H9 (cell line): ENCODE measurements at regions not wholly inside any gene's neighbourhood (a gene's known extent, or its start where the extent isn't known, plus 50 kb on each side); places are given as distances from the start of the nearest gene placed in this dataset.
A peak's percentile ranks its signal among the peaks of the same experiment; 100 is the strongest.

Source experiments
- DNase-seq: peaks from one replicate; pipeline ENCODE4 v3.0.0-alpha.2; 2017
- H2AFZ ChIP-seq: one replicate; pipeline ENCODE4 v1.6.1; 2013; ENCODE audit warnings: mild to moderate bottlenecking, low read length, control low read depth, moderate library complexity
- H2AK5ac ChIP-seq: 2 replicates; pipeline ENCODE4 v1.6.1; 2013; ENCODE audit warnings: low read length, control low read depth, mixed read lengths; ENCODE audit not compliant: insufficient read length
- H2BK120ac ChIP-seq: one replicate; pipeline ENCODE4 v1.6.1; 2013; ENCODE audit warnings: low read depth, mild to moderate bottlenecking, low read length, control low read depth, inconsistent platforms; ENCODE audit not compliant: poor library complexity, severe bottlenecking
- H2BK12ac ChIP-seq: 2 replicates; pipeline ENCODE4 v1.6.1; 2013; ENCODE audit warnings: low read length, control low read depth, mixed read lengths, low read depth; ENCODE audit not compliant: insufficient read length
- H2BK15ac ChIP-seq: 2 replicates; pipeline ENCODE4 v1.6.1; 2013; ENCODE audit warnings: low read depth, low read length, control low read depth
- H2BK20ac ChIP-seq: one replicate; pipeline ENCODE4 v1.6.1; 2013; ENCODE audit warnings: low read depth, mild to moderate bottlenecking, low read length, control low read depth, inconsistent platforms; ENCODE audit not compliant: poor library complexity, severe bottlenecking
- H2BK5ac ChIP-seq: 2 replicates; pipeline ENCODE4 v1.6.1; 2013; ENCODE audit warnings: low read length, control low read depth, mixed read lengths; ENCODE audit not compliant: insufficient read length
- H3K14ac ChIP-seq: 2 replicates; pipeline ENCODE4 v1.6.1; 2013; ENCODE audit warnings: low read length, control low read depth; ENCODE audit not compliant: insufficient read depth
- H3K18ac ChIP-seq: 2 replicates; pipeline ENCODE4 v1.6.1; 2013; ENCODE audit warnings: low read depth, mild to moderate bottlenecking, mixed read lengths, low read length, control low read depth; ENCODE audit not compliant: insufficient read length
- H3K23ac ChIP-seq: 2 replicates; pipeline ENCODE4 v1.6.1; 2013; ENCODE audit warnings: low read length, control low read depth, mixed read lengths, low read depth; ENCODE audit not compliant: insufficient read length
- H3K23me2 ChIP-seq: 2 replicates; pipeline ENCODE4 v1.6.1; 2013; ENCODE audit warnings: low read depth, mild to moderate bottlenecking, mixed read lengths, low read length, control low read depth; ENCODE audit not compliant: insufficient read length, poor library complexity, severe bottlenecking
- H3K27ac ChIP-seq: 2 replicates; pipeline ENCODE4 v1.5.1; 2013; ENCODE audit warnings: low read length, control low read depth, mixed read lengths, low read depth; ENCODE audit not compliant: insufficient read length
- H3K27me3 ChIP-seq: 2 replicates; pipeline ENCODE4 v1.6.1; 2013; ENCODE audit warnings: low read length, control low read depth, inconsistent platforms; ENCODE audit not compliant: insufficient read depth
- H3K4ac ChIP-seq: 2 replicates; pipeline ENCODE4 v1.6.1; 2013; ENCODE audit warnings: low read depth, mild to moderate bottlenecking, control low read depth, inconsistent platforms, low read length, moderate library complexity
- H3K4me1 ChIP-seq: 2 replicates; pipeline ENCODE4 v1.6.1; 2013; ENCODE audit warnings: low read length, control low read depth, inconsistent platforms; ENCODE audit not compliant: insufficient read depth
- H3K4me2 ChIP-seq: 2 replicates; pipeline ENCODE4 v1.6.1; 2013; ENCODE audit warnings: low read length, control low read depth, mixed read lengths; ENCODE audit not compliant: insufficient read length, insufficient read depth
- H3K56ac ChIP-seq: 2 replicates; pipeline ENCODE4 v1.6.1; 2013; ENCODE audit warnings: low read depth, mild to moderate bottlenecking, mixed read lengths, low read length, control low read depth; ENCODE audit not compliant: insufficient read length
- H3K79me1 ChIP-seq: 2 replicates; pipeline ENCODE4 v1.6.1; 2013; ENCODE audit warnings: low read depth, mild to moderate bottlenecking, moderate library complexity, low read length, control low read depth, inconsistent platforms; ENCODE audit not compliant: insufficient read depth, poor library complexity, severe bottlenecking
- H3K79me2 ChIP-seq: 2 replicates; pipeline ENCODE4 v1.6.1; 2013; ENCODE audit warnings: low read length, control low read depth, inconsistent platforms; ENCODE audit not compliant: insufficient read depth
- H3K9ac ChIP-seq: 2 replicates; pipeline ENCODE4 v1.6.1; 2013; ENCODE audit warnings: low read length, control low read depth, mixed read lengths; ENCODE audit not compliant: insufficient read length; ENCODE audit errors: extremely low read depth
- H3K9me3 ChIP-seq: one replicate; pipeline ENCODE4 v1.6.1; 2013; ENCODE audit warnings: low read depth, low read length, inconsistent platforms; ENCODE audit not compliant: control insufficient read depth
- H3T11ph ChIP-seq: one replicate; pipeline ENCODE4 v1.6.1; 2013; ENCODE audit warnings: mild to moderate bottlenecking, low read length, control low read depth, inconsistent platforms
- H4K20me1 ChIP-seq: one replicate; pipeline ENCODE4 v1.6.1; 2013; ENCODE audit not compliant: control insufficient read depth, insufficient read length, insufficient read depth
- H4K5ac ChIP-seq: 2 replicates; pipeline ENCODE4 v1.6.1; 2013; ENCODE audit warnings: low read depth, mild to moderate bottlenecking, mixed read lengths, low read length, control low read depth; ENCODE audit not compliant: insufficient read length
- H4K8ac ChIP-seq: replicated peaks from 2 replicates; pipeline ENCODE4 v1.6.1; 2013; ENCODE audit warnings: low read length, control low read depth, mixed read lengths, low read depth; ENCODE audit not compliant: insufficient read length
- H4K91ac ChIP-seq: 2 replicates; pipeline ENCODE4 v1.6.1; 2013; ENCODE audit warnings: low read depth, mild to moderate bottlenecking, moderate library complexity, mixed read lengths, low read length, control low read depth; ENCODE audit not compliant: insufficient read length
- H3K27ac Mint-ChIP-seq, 3 experiments: 2 replicates in 2 of 3; 3 replicates in 1 of 3; pipeline ENCODE4 v1.8.0; 2020 to 2021; ENCODE audit warnings: mixed read lengths in 3 of 3, mild to moderate bottlenecking in 1 of 3, moderate library complexity in 1 of 3
- H3K27me3 Mint-ChIP-seq: 2 replicates; pipeline ENCODE4 v1.8.0; 2021; ENCODE audit warnings: low read depth, mild to moderate bottlenecking, moderate library complexity, mixed read lengths
- H3K36me3 Mint-ChIP-seq, 3 experiments: 2 replicates in 2 of 3; 3 replicates in 1 of 3; pipeline ENCODE4 v1.8.0; 2020 to 2021; ENCODE audit warnings: low read depth in 3 of 3, mixed read lengths in 3 of 3; ENCODE audit not compliant: insufficient read depth in 1 of 3
- H3K4me1 Mint-ChIP-seq, 2 experiments: 2 replicates each; pipeline ENCODE4 v1.8.0; 2020; ENCODE audit warnings: mixed read lengths in 2 of 2
- H3K4me3 Mint-ChIP-seq, 2 experiments: 2 replicates in 1 of 2; 3 replicates in 1 of 2; pipeline ENCODE4 v1.8.0; 2020 to 2021; ENCODE audit warnings: mild to moderate bottlenecking in 2 of 2, mixed read lengths in 2 of 2, moderate library complexity in 1 of 2
- H3K9me3 Mint-ChIP-seq, 2 experiments: 2 replicates in 1 of 2; 3 replicates in 1 of 2; pipeline ENCODE4 v1.8.0; 2020; ENCODE audit warnings: mild to moderate bottlenecking in 2 of 2, mixed read lengths in 2 of 2, moderate library complexity in 1 of 2
- WGBS: extraction: QIAGEN DNeasy Blood & Tissue Kit; methylation state at CpG from one replicate; pipeline ENCODE4 v1.1.7; 2013; ENCODE audit warnings: missing lambda C conversion rate, low lambda C conversion rate, mixed read lengths; ENCODE audit not compliant: insufficient read length; ENCODE audit errors: extremely low coverage; 5-methylcytosine and 5-hydroxymethylcytosine counted together
- TF ChIP-seq, protein P1 (sequence below): fragments of 200-600 bp; sonication (generic); conservative IDR thresholded peaks from 3 replicates; pipeline ENCODE4 v1.8.0; 2021; ENCODE audit warnings: antibody characterized with exemption, mild to moderate bottlenecking

DNA sequence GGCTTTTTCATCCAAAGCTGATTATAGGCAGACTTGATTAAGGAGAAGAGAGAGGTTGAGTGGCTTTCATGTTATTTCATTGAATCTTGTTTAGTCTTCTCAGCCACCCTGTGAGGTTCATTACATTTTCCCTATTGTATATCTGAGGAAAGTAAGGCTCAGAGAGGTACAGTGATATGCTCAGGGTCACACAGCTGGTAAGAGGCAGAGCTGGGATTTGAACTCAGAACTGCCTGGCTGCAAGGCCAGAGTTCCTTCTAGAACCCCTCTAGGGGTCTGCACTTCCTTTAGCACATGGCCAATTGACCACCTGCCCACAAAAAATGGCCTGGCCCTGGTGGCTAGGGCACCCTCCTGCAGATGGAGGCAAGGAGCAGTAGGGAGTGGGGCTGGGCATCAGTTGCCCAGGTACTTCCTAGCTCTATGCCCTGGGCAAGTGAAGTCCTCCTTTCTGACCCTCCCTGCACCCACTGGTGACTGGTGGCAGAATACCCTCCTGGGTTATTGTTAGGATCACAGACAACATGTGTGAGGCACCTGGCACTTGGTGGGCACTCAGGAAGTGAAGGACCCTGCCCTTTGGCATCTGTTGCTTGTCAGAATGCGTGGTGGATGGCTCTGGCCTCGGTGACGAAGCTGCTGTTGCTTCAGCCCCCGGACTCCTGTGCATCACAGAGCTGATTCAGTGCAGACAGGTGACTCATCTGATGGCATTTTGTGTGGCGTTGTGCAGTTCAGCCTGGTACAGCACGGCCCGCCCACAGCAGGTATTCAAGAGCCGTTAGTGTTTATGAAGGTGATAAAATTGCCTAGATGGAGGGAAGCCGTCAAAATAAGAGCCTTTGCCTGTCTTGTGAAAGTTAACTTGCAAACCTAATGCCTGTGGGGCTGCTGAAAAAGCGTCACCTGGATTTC is 115.8 kb downstream of the SLC25A47 start:
- H3K4me1 ChIP-seq, result peaks cover 2% of the 10 kb centered on the region; the same call in 1 of the 2 replicates
- no peak overlapping the region for H3K23ac ChIP-seq
- H3K9me3 ChIP-seq, result no peaks in the 10 kb centered on the region
- no peaks in the 10 kb centered on the region for H3K79me1 ChIP-seq
- no peak overlapping the region for H2BK15ac ChIP-seq
- H2BK5ac ChIP-seq, result no peak overlapping the region
- Mint-ChIP-seq H3K36me3 (no peaks in the 10 kb centered on the region), H3K27me3 (no peaks in the 10 kb centered on the region), H3K27ac (peak overlapping the region in 1 of 3 experiments; percentile 24; a peak in 1 of 7 replicates), H3K4me1 (peaks cover 34 to 41% of the 10 kb centered on the region in 2 experiments), H3K4me3 (no peak overlapping the region), H3K9me3 (no peaks in the 10 kb centered on the region)
- no peak for DNase-seq
- H3K4ac ChIP-seq, result no peak overlapping the region
- H3K18ac ChIP-seq, result no peak overlapping the region
- no peak overlapping the region for H3K4me2 ChIP-seq
- no peak overlapping the region for H3K9ac ChIP-seq
- no peak overlapping the region for H2AFZ ChIP-seq
- H3K79me2 ChIP-seq, result no peaks in the 10 kb centered on the region
- TF ChIP-seq, protein P1, sequence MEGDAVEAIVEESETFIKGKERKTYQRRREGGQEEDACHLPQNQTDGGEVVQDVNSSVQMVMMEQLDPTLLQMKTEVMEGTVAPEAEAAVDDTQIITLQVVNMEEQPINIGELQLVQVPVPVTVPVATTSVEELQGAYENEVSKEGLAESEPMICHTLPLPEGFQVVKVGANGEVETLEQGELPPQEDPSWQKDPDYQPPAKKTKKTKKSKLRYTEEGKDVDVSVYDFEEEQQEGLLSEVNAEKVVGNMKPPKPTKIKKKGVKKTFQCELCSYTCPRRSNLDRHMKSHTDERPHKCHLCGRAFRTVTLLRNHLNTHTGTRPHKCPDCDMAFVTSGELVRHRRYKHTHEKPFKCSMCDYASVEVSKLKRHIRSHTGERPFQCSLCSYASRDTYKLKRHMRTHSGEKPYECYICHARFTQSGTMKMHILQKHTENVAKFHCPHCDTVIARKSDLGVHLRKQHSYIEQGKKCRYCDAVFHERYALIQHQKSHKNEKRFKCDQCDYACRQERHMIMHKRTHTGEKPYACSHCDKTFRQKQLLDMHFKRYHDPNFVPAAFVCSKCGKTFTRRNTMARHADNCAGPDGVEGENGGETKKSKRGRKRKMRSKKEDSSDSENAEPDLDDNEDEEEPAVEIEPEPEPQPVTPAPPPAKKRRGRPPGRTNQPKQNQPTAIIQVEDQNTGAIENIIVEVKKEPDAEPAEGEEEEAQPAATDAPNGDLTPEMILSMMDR, result no peak
- no peak overlapping the region for H3T11ph ChIP-seq
- no peak overlapping the region for H2BK120ac ChIP-seq
- H3K56ac ChIP-seq, result no peak overlapping the region
- no CpG with 5 or more reads among the region's 10 CpGs for WGBS
- no peaks in the 10 kb centered on the region for H3K27me3 ChIP-seq
- H2BK12ac ChIP-seq, result no peak overlapping the region
- no peak overlapping the region for H4K8ac ChIP-seq
- H4K91ac ChIP-seq, result no peak overlapping the region
- no peak overlapping the region for H2AK5ac ChIP-seq
- H4K5ac ChIP-seq, result no peak overlapping the region
- H3K23me2 ChIP-seq, result no peaks in the 10 kb centered on the region
- H2BK20ac ChIP-seq, result no peak overlapping the region
- H3K14ac ChIP-seq, result no peak overlapping the region
- H4K20me1 ChIP-seq, result no peaks in the 10 kb centered on the region
- no peak overlapping the region for H3K27ac ChIP-seq
